GM12892 (cell line): ENCODE measurements at regions not wholly inside any gene's neighbourhood (a gene's known extent, or its start where the extent isn't known, plus 50 kb on each side); places are given as distances from the start of the nearest gene placed in this dataset.

Experiments used
- DNase-seq: peaks from one replicate; pipeline ENCODE4 v3.0.0; 2011; ENCODE audit not compliant: insufficient read length
- FAIRE-seq: peaks from 2 replicates; lab custom pipeline; 2011; peaks lifted over from hg19 to GRCh38; lab: Jason Lieb, UNC
- POLR2A ChIP-seq: IDR thresholded peaks from 2 replicates; pipeline ENCODE4 v1.6.1; 2011; ENCODE audit warnings: low read depth, low read length, control low read depth
- POLR2AphosphoS5 ChIP-seq: IDR thresholded peaks from 2 replicates; pipeline ENCODE4 v1.6.1; 2011; ENCODE audit warnings: low read depth, low read length, control low read depth
- TAF1 ChIP-seq: IDR thresholded peaks from 2 replicates; pipeline ENCODE4 v1.6.1; 2011; ENCODE audit warnings: low read depth, mild to moderate bottlenecking, control low read depth, low read length, borderline replicate concordance

DNA sequence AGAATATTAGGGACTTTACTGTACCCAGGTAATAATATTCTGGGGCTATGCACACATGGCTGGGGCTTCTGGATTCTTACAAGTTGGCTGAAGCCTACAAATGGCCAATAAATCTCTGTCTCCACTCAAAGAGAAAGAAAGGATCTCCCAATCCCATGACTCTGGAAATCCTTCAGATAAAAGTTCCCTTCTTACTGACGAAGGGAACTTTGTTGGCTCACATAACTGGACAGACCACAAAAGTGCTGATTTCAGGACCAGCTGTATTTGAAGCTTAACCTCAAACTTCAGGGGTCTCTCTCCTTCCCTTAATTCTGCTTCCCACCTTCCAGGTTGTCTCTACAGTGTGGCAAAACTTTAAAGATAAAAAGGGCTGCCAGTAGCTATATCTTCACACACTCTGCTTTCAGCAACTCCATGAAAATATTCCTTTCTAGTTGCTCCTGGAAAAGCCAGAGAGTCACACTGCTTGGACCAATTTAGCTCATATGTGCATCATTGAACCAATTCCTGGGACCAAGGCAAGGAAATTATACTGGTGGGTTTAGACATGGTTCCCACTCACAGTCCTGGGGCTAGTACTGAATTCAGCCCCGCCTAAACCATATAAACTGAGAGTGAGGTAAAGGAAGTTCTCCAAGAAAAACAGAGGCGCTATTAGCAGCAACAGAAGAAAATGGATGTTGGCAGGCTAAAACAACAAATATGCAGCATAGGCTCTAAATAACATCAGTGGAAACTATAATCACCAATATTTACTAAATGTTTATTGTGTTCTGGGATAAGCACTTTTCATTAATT lies 290.0 kb upstream of the GADL1 start:
- FAIRE-seq: no peak
- TF ChIP-seq TAF1 (no peak), POLR2AphosphoS5 (no peak), POLR2A (no peak)
- no peak for DNase-seq

DNA sequence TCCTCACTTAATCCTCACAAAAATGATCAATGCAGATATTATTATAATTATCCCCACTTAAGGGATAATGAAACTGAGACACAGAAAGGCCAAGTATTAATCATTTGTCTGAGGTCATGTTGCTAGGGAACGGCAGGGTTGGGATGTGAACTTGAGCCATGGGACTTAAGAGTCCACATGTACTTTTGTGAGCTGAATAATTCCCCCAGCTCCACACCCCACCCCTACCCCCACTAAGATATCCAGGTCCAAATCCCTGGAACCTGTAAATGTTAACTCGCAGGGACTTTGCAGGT lies 290.5 kb upstream of the GADL1 start:
- FAIRE-seq (no peak), DNase-seq (no peak)
- no peak for TF ChIP-seq TAF1

DNA sequence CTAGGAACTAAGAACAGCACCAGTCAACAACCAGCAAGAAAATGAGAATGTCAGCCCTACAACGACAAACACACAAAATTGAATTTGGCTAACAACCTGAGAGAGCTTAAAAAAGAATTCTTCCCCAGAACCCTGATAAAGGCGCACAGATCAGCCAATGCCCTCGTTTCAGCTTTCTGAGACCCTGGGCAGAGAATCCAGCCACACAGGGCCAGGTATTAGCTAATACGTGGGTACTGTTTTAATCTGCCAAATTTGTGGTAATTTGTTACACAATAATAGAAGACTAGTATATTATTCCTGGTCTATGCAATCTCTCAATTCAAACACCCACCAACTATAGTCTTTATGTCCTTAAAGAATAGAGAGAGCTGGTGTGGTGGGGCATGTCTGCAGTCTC lies 291.6 kb upstream of the GADL1 start:
- DNase-seq (no peak), FAIRE-seq (no peak)
- TF ChIP-seq POLR2AphosphoS5: no peak
- TF ChIP-seq POLR2A: no peak
- no peak for TF ChIP-seq TAF1

DNA sequence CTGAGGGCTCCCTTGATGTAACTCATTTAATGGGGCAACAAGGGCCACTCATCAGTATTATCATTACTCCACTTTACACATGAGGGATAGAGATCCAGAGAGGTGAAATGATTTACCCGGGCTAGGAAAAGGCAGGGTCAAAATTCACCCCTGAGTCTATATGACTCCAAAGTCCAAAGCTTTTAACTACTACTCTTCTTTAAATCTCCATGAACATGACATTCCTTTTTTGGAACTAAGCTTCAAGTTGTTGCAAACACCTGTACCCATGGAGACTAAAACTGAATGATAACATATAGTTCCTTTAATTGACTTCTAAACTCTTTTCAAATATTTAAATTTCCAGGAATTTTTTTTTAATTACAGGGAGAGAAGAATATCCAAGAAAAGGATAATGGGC lies 292.9 kb upstream of the GADL1 start:
- TF ChIP-seq TAF1 (no peak), POLR2AphosphoS5 (no peak), POLR2A (no peak)
- DNase-seq (no peak), FAIRE-seq (no peak)

DNA sequence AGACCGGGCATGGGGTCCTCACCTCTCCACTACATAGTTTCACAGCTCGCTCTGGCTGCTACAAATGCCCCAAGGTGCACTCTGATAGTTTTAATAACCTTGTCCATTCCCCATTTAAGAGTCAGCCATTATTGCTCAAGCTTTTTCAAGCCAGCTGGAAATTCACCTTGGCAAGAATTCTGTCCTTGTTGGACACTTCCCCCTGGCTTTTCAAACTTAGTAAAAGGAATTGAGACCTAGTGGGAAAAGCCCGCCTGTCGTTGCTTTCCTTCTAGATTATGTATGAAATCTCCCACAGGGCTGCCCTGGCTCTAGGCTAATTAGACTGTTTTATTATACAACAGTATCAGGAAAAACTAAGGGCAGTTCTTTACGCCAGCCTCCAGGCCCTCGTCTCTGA lies 293.7 kb upstream of the GADL1 start:
- no peak for TF ChIP-seq TAF1
- no peak for TF ChIP-seq POLR2A
- FAIRE-seq (no peak), DNase-seq (no peak)

DNA sequence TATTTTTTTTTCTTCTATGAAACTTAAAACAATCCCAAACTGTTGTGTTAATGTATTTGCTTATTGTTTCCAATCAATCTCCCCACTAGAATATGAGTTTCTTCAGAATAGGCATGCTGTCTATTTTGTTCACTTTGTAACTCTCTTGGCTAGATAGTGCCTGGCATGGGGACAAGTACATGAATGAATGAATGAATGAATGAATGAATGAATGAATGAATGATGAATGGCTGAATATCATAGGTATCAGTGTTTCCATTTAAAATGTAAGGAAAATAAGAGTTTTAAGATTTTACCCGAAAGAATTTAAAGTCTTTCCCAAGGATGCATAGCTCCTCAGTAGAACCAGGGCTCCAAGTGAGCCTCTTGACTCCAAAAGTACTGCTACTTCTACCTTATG lies 294.9 kb upstream of the GADL1 start:
- DNase-seq (no peak), FAIRE-seq (no peak)
- no peak for TF ChIP-seq POLR2A
- no peak for TF ChIP-seq POLR2AphosphoS5
- no peak for TF ChIP-seq TAF1

DNA sequence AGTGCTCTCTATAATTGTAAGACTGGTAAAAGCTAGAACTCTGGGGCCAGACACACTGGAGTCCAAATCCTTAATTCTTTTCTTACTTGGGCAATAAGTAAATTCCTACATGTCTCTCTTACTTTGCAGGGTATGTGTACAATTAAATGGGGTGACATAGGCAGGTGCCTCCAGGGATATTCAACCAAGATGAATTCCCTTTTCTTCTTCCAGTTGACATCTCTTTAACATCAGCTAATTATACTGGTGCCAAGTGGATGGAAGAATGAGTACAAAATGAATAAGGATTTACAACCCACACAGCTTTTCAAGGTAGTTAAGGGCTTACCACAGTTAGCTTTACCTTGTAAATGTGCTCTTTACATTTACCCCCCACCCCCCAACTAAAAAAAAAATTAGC lies 295.5 kb upstream of the GADL1 start:
- FAIRE-seq (no peak), DNase-seq (no peak)
- TF ChIP-seq POLR2AphosphoS5: no peak
- no peak for TF ChIP-seq POLR2A
- no peak for TF ChIP-seq TAF1

DNA sequence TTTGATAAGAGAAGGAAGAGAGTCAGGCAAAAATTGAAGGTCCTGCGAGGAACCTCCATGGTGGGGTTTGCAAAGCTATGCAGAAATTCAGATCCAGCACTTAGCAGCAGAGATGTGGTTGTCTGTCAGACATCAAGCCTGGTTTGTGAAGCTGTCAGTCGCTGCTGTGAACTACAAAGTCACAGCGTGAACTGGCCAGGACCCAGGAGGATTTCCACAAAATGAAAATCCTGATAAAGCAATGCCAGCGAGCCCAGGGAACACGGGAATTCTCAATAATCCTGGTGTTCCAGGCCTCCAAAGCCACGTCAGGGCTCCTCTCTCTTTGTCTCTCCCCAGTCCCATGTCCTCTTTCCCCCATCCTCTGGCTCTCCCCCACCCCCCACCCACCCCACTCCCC lies 296.9 kb upstream of the GADL1 start:
- TF ChIP-seq POLR2AphosphoS5 (no peak), POLR2A (no peak), TAF1 (no peak)
- FAIRE-seq (no peak), DNase-seq (no peak)

DNA sequence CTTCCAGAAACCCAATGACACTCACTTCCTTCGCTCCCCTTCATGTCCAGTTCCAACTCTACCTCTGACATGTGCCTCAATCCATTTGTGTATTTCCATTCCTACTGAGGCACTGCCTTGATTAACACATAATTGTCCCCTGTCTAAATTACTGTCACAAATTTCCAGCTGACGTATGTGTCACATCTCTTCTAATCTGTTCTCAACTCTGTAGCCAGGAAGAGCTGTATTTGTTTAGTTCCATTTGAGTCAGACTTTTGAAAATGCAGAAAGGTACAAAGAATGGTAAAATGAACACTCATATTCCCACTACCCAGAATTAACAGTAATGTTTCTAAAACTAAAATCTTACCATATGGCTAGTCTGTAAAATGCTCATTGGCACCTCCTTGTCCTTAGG lies 299.0 kb upstream of the GADL1 start:
- FAIRE-seq (no peak), DNase-seq (no peak)
- TF ChIP-seq TAF1: no peak
- no peak for TF ChIP-seq POLR2A
- TF ChIP-seq POLR2AphosphoS5: no peak

DNA sequence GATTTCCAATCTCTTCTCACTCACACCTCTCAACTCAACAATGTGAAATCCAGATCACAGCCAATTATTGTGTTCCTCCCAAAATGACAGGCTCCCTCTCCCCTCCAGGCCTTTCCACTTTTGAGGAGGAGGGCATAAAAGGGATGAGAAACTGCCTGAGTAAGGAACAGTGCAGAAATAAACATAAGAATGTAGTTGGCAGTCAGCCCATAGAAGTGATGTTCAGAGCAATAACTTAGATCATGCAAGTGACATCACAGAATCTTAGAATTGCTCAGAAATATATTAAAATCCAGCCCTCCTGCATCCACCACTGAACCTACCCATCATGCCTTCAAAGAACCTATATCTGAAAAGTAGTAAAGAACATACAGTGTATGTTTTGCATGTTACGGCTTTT lies 299.4 kb upstream of the GADL1 start:
- DNase-seq (no peak), FAIRE-seq (no peak)
- TF ChIP-seq TAF1 (no peak), POLR2A (no peak), POLR2AphosphoS5 (no peak)

DNA sequence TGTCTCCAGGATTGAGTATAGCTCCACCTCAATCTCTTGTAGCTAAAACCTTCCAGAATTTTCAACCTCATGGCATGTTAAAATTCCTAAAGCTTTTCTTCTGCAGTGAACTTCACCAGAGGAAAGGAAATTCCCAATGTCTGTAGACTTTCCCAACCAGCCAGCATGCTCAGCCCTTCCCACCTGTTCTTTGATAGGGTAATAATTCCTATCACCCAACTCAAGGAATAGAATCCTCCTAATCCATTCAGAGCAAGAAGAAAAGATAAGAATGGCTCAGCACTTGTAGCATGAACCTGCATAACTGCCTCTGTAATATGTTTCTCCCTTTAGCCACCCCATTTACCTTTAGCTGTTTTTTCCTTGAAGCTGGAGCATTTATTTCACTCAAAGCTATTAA lies 301.8 kb upstream of the GADL1 start:
- TF ChIP-seq POLR2A (no peak), POLR2AphosphoS5 (no peak), TAF1 (no peak)
- FAIRE-seq (no peak), DNase-seq (no peak)

DNA sequence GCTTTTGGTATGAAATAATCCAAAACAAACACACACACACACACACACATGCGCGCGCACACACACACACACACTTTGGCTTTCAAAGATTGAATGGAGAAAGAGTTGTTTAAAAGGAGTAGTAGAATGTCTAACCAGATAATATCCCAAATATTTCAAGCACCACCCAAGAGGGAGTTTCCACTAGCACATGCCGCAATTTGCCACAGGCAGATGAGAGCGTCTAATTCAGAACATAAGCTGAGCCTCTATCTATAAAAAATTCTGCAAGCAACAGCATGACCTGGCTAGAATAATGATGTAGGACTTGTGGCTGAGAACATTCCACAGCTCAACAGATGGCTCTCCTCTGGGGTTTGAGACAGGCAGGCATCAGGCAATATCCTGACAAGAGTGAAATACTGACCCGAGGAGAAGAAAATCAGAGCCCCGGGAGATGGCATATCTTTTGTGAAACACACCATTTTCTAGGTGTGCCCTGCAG lies 302.5 kb upstream of the GADL1 start:
- TF ChIP-seq POLR2AphosphoS5: no peak
- FAIRE-seq (no peak), DNase-seq (no peak)

DNA sequence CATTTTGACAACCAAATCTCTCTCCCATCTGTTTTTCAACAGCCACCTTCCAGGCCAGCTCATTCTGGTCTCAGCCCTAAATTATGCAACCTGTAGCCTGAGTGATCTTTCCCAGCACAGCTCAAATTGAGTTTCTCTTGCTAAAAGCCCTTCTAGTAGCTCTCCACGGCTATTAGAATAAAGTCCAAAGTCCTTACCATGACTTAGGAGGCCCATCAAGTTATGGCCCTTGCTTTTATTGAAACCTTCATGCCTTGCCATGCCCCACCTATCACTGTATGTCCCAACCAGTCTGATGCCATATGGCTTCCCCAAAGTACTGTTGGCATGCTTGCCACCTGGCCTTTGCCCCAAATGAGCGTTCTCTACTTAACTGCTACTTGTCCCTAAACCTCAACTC lies 303.5 kb upstream of the GADL1 start:
- TF ChIP-seq POLR2A (no peak), POLR2AphosphoS5 (no peak), TAF1 (no peak)
- FAIRE-seq (no peak), DNase-seq (no peak)

DNA sequence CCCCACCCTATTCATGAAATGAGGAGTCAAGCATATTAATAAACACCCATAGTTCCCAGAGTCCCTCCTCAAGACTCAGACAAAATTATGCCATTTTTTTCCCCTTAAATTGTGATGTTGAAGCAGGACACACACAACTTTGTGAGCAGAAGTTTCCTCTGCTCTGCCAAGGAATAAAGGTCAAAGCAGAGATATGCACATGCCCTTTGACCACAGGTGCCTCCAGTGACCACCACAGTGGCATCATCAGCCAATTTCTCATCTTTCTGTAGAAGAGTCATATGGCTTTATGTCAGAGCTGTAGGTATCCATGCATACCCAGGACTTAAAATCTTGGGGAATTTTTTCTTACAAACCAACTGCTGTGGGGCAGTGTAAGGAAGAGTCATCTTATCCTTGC lies 304.4 kb upstream of the GADL1 start:
- no peak for FAIRE-seq

More for the DNA sequence above, 304.4 kb upstream of the GADL1 start:
- DNase-seq: no peak
- TF ChIP-seq TAF1: no peak
- no peak for TF ChIP-seq POLR2A
- no peak for TF ChIP-seq POLR2AphosphoS5
